Fibroblast of lung (primary cell): ENCODE measurements at regions not wholly inside any gene's neighbourhood (a gene's known extent, or its start where the extent isn't known, plus 50 kb on each side); places are given as distances from the start of the nearest gene placed in this dataset.

Experiments used
- DNase-seq, 2 donors: peaks; one replicate each; pipeline versions ENCODE4 v3.0.0 to v3.0.0-alpha.2; 2010; ENCODE audit warnings: low read depth in 2 of 2
- H2AFZ ChIP-seq: 2 replicates; pipeline ENCODE4 v1.5.1; 2012; ENCODE audit warnings: low read length, control low read depth, inconsistent platforms
- H3K27ac ChIP-seq: 2 replicates; pipeline ENCODE4 v1.5.1; 2011; ENCODE audit warnings: low read length, control low read depth; ENCODE audit not compliant: insufficient read depth
- H3K27me3 ChIP-seq: 2 replicates; pipeline ENCODE4 v1.5.1; 2011; ENCODE audit warnings: mild to moderate bottlenecking, low read length; ENCODE audit not compliant: control insufficient read depth, insufficient read depth
- H3K36me3 ChIP-seq: 2 replicates; pipeline ENCODE4 v1.5.1; 2011; ENCODE audit warnings: low read length; ENCODE audit not compliant: control insufficient read depth, insufficient read depth
- H3K4me1 ChIP-seq: 2 replicates; pipeline ENCODE4 v1.5.1; 2011; ENCODE audit warnings: low read length; ENCODE audit not compliant: control insufficient read depth, insufficient read depth; ENCODE audit errors: extremely low read depth
- H3K4me2 ChIP-seq: 2 replicates; pipeline ENCODE4 v1.5.1; 2011; ENCODE audit warnings: low read length, control low read depth; ENCODE audit not compliant: insufficient read depth; ENCODE audit errors: extremely low read depth
- H3K4me3 ChIP-seq, 4 experiments: fragments of 200-600 bp in 1 of 4; sonication (generic) in 1 of 4; replicated peaks in 1 of 4; 2 replicates each; pipeline ENCODE4 v1.5.1; 2011 to 2016; ENCODE audit warnings: low read length in 4 of 4, low read depth in 3 of 4, mild to moderate bottlenecking in 3 of 4, control low read depth in 2 of 4, inconsistent platforms in 1 of 4, mixed read lengths in 1 of 4; ENCODE audit not compliant: insufficient read depth in 1 of 4; ENCODE audit errors: control extremely low read depth in 1 of 4
- H3K79me2 ChIP-seq: 2 replicates; pipeline ENCODE4 v1.5.1; 2012; ENCODE audit warnings: mild to moderate bottlenecking, low read length, inconsistent platforms; ENCODE audit not compliant: control insufficient read depth, insufficient read depth
- H3K9ac ChIP-seq: 2 replicates; pipeline ENCODE4 v1.5.1; 2011; ENCODE audit warnings: mild to moderate bottlenecking, low read length, control low read depth; ENCODE audit not compliant: insufficient read depth
- H3K9me3 ChIP-seq: 2 replicates; pipeline ENCODE4 v1.5.1; 2012; ENCODE audit warnings: low read depth, low read length; ENCODE audit not compliant: control insufficient read depth, insufficient read depth
- H4K20me1 ChIP-seq: 2 replicates; pipeline ENCODE4 v1.5.1; 2011; ENCODE audit warnings: low read length; ENCODE audit not compliant: control insufficient read depth, insufficient read depth; ENCODE audit errors: extremely low read depth
- EZH2 ChIP-seq: IDR thresholded peaks from 2 replicates; pipeline ENCODE4 v1.5.1; 2012; ENCODE audit warnings: low read length, control low read depth, mild to moderate bottlenecking; ENCODE audit errors: missing control alignments
- TF ChIP-seq, protein P1 (sequence below), 2 donors: IDR thresholded peaks in 1 of 2; conservative IDR thresholded peaks in 1 of 2; 1 replicate in 1 of 2; 2 replicates in 1 of 2; pipeline ENCODE4 v1.5.1; 2011 to 2012; ENCODE audit warnings: low read length in 2 of 2, control low read depth in 1 of 2, inconsistent platforms in 1 of 2, low read depth in 1 of 2, mild to moderate bottlenecking in 1 of 2

GRCh38 chr16:88293097-88293496 is 89.7 kb upstream of the ZNF469 start:
- TF ChIP-seq EZH2: no peak
- TF ChIP-seq, protein P1, sequence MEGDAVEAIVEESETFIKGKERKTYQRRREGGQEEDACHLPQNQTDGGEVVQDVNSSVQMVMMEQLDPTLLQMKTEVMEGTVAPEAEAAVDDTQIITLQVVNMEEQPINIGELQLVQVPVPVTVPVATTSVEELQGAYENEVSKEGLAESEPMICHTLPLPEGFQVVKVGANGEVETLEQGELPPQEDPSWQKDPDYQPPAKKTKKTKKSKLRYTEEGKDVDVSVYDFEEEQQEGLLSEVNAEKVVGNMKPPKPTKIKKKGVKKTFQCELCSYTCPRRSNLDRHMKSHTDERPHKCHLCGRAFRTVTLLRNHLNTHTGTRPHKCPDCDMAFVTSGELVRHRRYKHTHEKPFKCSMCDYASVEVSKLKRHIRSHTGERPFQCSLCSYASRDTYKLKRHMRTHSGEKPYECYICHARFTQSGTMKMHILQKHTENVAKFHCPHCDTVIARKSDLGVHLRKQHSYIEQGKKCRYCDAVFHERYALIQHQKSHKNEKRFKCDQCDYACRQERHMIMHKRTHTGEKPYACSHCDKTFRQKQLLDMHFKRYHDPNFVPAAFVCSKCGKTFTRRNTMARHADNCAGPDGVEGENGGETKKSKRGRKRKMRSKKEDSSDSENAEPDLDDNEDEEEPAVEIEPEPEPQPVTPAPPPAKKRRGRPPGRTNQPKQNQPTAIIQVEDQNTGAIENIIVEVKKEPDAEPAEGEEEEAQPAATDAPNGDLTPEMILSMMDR (conservative IDR thresholded peaks at IDR 0.05 in 1 of 2, IDR thresholded peaks at IDR 0.05 in 1 of 2; ENCODE audit: low read depth in 1 of 2, low read length in 2 of 2): no peak
- Histone ChIP-seq H4K20me1 (no peaks in the 10 kb centered on the region), H3K9ac (no peak overlapping the region), H3K4me3 (no peak overlapping the region), H3K36me3 (no peaks in the 10 kb centered on the region), H3K27ac (no peak overlapping the region), H3K9me3 (no peaks in the 10 kb centered on the region), H2AFZ (no peak overlapping the region), H3K27me3 (peaks cover 2% of the 10 kb centered on the region), H3K79me2 (no peaks in the 10 kb centered on the region), H3K4me1 (no peaks in the 10 kb centered on the region), H3K4me2 (no peak overlapping the region)
- no peak for DNase-seq

DNA sequence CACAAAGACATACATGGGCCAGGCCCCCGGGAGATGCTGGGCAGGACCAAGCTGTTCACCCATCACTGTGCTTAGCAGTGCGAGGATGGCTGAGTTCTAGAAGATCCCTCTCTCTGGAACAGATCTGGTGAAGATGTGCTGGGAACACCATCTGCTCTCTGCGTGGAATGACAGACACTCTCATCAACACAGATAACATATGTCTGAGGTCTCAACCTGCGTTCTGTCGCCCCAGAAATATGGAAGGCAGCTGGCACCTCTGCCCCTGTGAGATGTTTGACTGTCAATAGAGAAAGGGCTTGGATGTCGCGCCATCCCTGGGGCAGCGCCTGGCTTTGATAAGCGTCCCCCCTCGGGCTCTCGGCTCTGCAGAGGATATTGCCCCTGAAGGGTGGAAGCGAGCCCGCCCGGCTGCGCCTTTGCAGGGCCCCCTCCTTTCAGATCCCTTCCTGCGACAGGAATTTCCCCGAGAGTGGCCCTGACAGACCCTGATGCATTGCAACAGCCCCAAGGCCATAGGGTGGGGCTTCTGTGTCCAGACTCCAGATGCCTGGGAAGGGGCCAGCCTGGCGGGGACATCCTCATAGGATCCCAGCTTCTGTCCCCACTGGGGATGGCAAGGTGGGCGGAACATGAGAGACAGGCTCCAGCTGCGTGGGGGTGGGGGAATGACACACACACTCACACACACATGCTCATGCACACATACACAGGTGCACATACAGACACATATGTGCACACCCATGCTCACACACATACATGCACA is 86.9 kb upstream of the ZNF469 start:
- Histone ChIP-seq H3K27me3 (no peaks in the 10 kb centered on the region), H3K27ac (no peak overlapping the region), H3K36me3 (no peaks in the 10 kb centered on the region), H3K4me2 (no peak overlapping the region), H3K4me3 (no peak overlapping the region), H3K79me2 (no peaks in the 10 kb centered on the region), H3K9ac (no peak overlapping the region), H4K20me1 (no peaks in the 10 kb centered on the region), H3K9me3 (no peaks in the 10 kb centered on the region), H3K4me1 (peaks cover 4% of the 10 kb centered on the region), H2AFZ (no peak overlapping the region)
- no peak for DNase-seq
- TF ChIP-seq, protein P1 (conservative IDR thresholded peaks at IDR 0.05 in 1 of 2, IDR thresholded peaks at IDR 0.05 in 1 of 2; ENCODE audit: low read depth in 1 of 2, low read length in 2 of 2): no peak
- TF ChIP-seq EZH2: no peak

DNA sequence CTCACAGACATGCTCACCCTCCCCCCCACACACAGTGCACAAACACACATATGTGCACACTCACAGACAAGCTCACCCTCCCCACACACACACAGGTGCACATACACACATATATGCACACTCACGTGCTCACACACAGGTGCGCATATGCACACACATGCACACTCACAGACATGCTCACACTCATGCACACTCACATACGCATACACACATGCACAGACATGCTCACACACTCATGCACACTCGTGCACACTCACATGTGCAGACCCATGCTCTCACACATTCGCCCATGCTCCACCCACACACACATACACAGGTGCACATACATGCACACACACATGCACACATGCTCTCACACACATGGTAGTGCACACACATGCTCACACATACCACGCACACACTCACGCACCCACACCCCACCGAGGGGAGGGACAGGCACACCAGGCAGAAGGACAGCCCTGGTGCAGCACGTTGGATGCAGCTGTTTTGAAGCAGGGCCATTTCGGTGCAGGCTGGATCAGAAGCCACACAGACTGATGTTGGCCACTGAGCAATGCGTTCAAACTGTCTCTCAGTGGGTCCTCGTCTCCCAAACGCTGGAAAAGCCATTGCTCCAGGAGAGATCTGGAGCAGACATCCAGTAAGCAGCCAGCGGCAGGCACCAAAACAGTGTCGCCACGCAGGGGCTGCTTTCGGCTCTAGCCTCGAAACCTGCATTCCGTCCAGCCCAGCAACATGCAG is 86.2 kb upstream of the ZNF469 start:
- TF ChIP-seq, protein P1 (conservative IDR thresholded peaks at IDR 0.05 in 1 of 2, IDR thresholded peaks at IDR 0.05 in 1 of 2; ENCODE audit: low read depth in 1 of 2, low read length in 2 of 2): no peak
- TF ChIP-seq EZH2: no peak
- no peaks in the 10 kb centered on the region for H3K36me3 ChIP-seq
- H3K79me2 ChIP-seq: no peaks in the 10 kb centered on the region
- no peak overlapping the region for H2AFZ ChIP-seq
- no peaks in the 10 kb centered on the region for H3K27me3 ChIP-seq
- no peak overlapping the region for H3K4me3 ChIP-seq
- no peaks in the 10 kb centered on the region for H4K20me1 ChIP-seq
- no peak overlapping the region for H3K4me2 ChIP-seq
- no peaks in the 10 kb centered on the region for H3K9me3 ChIP-seq
- H3K27ac ChIP-seq: no peak overlapping the region
- DNase-seq: no peak
- H3K9ac ChIP-seq: no peak overlapping the region
- H3K4me1 ChIP-seq: peaks cover 4% of the 10 kb centered on the region
